ENCODE measurements at regions not wholly inside any gene's neighbourhood (a gene's known extent, or its start where the extent isn't known, plus 50 kb on each side); places are given as distances from the start of the nearest gene placed in this dataset.

- no peaks in the 10 kb centered on the region for H3K4me1 ChIP-seq
- ATAC-seq, result no peak
- H3K27ac ChIP-seq, result no peak overlapping the region
- no peak for TF ChIP-seq POLR2AphosphoS5 (IDR thresholded peaks at IDR 0.05)
- no peak for TF ChIP-seq EP300 (IDR thresholded peaks at IDR 0.05)
- WGBS, 2 donors (ENCODE audit: low coverage in 1 of 2), result 86 to 94% methylated on average over 2 of the region's 2 CpGs
- H3K9me3 ChIP-seq, result peaks cover 0 to 19% (median 0%) of the 10 kb centered on the region in 3 donors
- H3K4me3 ChIP-seq, result no peak overlapping the region
- H3K36me3 ChIP-seq, result no peaks in the 10 kb centered on the region
- H3K27me3 ChIP-seq, result no peaks in the 10 kb centered on the region
These were observed 249.4 kb upstream of the FAM98A start for GRCh38 chr2:33848486-33848885.

- H3K36me3 ChIP-seq, result no peaks in the 10 kb centered on the region
- H3K4me3 ChIP-seq, result no peak overlapping the region
- no peaks in the 10 kb centered on the region for H3K9me3 ChIP-seq
- TF ChIP-seq POLR2AphosphoS5 (IDR thresholded peaks at IDR 0.05) (no peak), POLR2A (IDR thresholded peaks at IDR 0.05) (no peak), CTCF (IDR thresholded peaks at IDR 0.05) (no peak), EP300 (IDR thresholded peaks at IDR 0.05) (no peak)
- no peak for ATAC-seq
- WGBS, 2 donors (ENCODE audit: low coverage in 1 of 2), result 87 to 100% methylated on average over 1 to 6 of the region's 7 CpGs
- no peak overlapping the region for H3K27ac ChIP-seq
- H3K27me3 ChIP-seq, result no peaks in the 10 kb centered on the region
- no peaks in the 10 kb centered on the region for H3K4me1 ChIP-seq
These were observed 240.7 kb upstream of the FAM98A start for GRCh38 chr2:33839791-33840190.

DNA sequence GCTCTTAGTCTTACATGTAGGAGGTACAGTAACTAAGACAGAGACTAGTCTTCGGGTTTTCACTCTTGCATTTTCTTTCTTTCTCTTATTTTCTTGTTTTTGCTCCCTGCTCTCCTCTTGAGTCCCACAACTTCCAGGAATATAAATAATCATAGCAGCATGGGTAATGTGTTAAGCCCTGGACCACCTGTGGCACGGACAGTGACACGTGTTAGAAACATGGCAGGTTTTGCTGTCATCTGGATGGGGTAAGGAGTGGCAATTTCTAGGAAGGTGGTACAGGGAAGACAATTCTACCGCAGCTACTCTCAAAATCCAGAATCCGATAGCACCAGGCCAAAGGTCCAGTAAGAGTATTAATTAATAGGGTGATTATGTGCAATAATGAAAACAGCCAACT lies 237.5 kb upstream of the FAM98A start:
- no peaks in the 10 kb centered on the region for H3K27me3 ChIP-seq
- no peak overlapping the region for H3K4me3 ChIP-seq
- ATAC-seq, result no peak
- H3K4me1 ChIP-seq, result no peaks in the 10 kb centered on the region
- no peaks in the 10 kb centered on the region for H3K36me3 ChIP-seq
- no peaks in the 10 kb centered on the region for H3K9me3 ChIP-seq
- no peak for TF ChIP-seq POLR2AphosphoS5 (IDR thresholded peaks at IDR 0.05)
- TF ChIP-seq CTCF (IDR thresholded peaks at IDR 0.05), result no peak
- no peak for TF ChIP-seq EP300 (IDR thresholded peaks at IDR 0.05)
- TF ChIP-seq POLR2A (IDR thresholded peaks at IDR 0.05), result no peak
- H3K27ac ChIP-seq, result no peak overlapping the region
- 75 to 94% methylated on average over 2 to 5 of the region's 5 CpGs for WGBS, 2 donors (ENCODE audit: low coverage in 1 of 2)

- Histone ChIP-seq H3K4me1 (no peaks in the 10 kb centered on the region), H3K27ac (no peak overlapping the region), H3K27me3 (no peaks in the 10 kb centered on the region), H3K4me3 (no peak overlapping the region), H3K36me3 (no peaks in the 10 kb centered on the region), H3K9me3 (no peaks in the 10 kb centered on the region)
- no peak for TF ChIP-seq POLR2AphosphoS5 (IDR thresholded peaks at IDR 0.05)
- no peak for TF ChIP-seq CTCF (IDR thresholded peaks at IDR 0.05)
- ATAC-seq, result no peak
- WGBS, 2 donors (ENCODE audit: low coverage in 1 of 2), result 100% methylated on average over 1 of the region's 1 CpG; no CpG with 5 or more reads in 1 of the 2 donors
These were observed 236.8 kb upstream of the FAM98A start for GRCh38 chr2:33835911-33836310.

GRCh38 chr2:33822964-33823363 lies 223.9 kb upstream of the FAM98A start:
- Histone ChIP-seq H3K9me3 (no peaks in the 10 kb centered on the region), H3K4me3 (no peak overlapping the region), H3K27me3 (no peaks in the 10 kb centered on the region), H3K27ac (no peak overlapping the region), H3K36me3 (no peaks in the 10 kb centered on the region), H3K4me1 (no peaks in the 10 kb centered on the region)
- 32 to 58% methylated on average over 3 of the region's 3 CpGs for WGBS, 2 donors (ENCODE audit: low coverage in 1 of 2)
- TF ChIP-seq EP300 (IDR thresholded peaks at IDR 0.05) (no peak), POLR2A (IDR thresholded peaks at IDR 0.05) (no peak), CTCF (IDR thresholded peaks at IDR 0.05) (no peak), POLR2AphosphoS5 (IDR thresholded peaks at IDR 0.05) (no peak)
- no peak for ATAC-seq
